Loucy (cell line): ENCODE measurements at regions not wholly inside any gene's neighbourhood (a gene's known extent, or its start where the extent isn't known, plus 50 kb on each side); places are given as distances from the start of the nearest gene placed in this dataset.

Source experiments
- EZH2phosphoT487 ChIP-seq: fragments of 200-600 bp; IDR thresholded peaks from 2 replicates; pipeline ENCODE4 v1.6.1; 2018; ENCODE audit warnings: antibody characterized with exemption, mild to moderate bottlenecking, moderate library complexity, borderline replicate concordance
- TF ChIP-seq, protein P1 (sequence below): fragments of 200-600 bp; sonication (generic); conservative IDR thresholded peaks from 2 replicates; pipeline ENCODE4 v1.5.1; 2014; ENCODE audit warnings: mild to moderate bottlenecking, antibody characterized with exemption, low read length

DNA sequence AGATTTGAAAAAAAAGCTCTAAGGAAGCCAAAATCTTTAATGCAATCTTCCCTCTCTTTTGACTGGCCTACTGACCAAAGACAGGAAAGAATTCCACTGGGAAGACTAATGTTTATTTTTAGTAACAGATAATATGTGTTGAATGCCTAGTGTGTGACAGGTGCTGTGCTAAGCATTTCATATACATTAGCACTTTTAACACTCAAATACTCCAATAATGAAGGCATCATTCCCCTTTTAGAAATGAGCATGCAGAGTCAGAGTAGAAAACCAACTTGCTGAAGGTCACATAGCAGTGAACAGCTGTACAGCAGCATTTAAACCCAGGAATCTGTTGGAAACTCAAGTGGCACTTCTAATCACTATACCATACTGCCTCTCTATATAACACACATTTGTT lies 170.6 kb downstream of the MINAR1 start:
- TF ChIP-seq, protein P1, sequence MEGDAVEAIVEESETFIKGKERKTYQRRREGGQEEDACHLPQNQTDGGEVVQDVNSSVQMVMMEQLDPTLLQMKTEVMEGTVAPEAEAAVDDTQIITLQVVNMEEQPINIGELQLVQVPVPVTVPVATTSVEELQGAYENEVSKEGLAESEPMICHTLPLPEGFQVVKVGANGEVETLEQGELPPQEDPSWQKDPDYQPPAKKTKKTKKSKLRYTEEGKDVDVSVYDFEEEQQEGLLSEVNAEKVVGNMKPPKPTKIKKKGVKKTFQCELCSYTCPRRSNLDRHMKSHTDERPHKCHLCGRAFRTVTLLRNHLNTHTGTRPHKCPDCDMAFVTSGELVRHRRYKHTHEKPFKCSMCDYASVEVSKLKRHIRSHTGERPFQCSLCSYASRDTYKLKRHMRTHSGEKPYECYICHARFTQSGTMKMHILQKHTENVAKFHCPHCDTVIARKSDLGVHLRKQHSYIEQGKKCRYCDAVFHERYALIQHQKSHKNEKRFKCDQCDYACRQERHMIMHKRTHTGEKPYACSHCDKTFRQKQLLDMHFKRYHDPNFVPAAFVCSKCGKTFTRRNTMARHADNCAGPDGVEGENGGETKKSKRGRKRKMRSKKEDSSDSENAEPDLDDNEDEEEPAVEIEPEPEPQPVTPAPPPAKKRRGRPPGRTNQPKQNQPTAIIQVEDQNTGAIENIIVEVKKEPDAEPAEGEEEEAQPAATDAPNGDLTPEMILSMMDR, result no peak
- no peak for TF ChIP-seq EZH2phosphoT487
